HL-60 (cell line): ENCODE measurements at regions not wholly inside any gene's neighbourhood (a gene's known extent, or its start where the extent isn't known, plus 50 kb on each side); places are given as distances from the start of the nearest gene placed in this dataset.

ENCODE experiments used
- DNase-seq, 2 experiments: peaks; one replicate each; pipeline ENCODE4 v3.0.0-alpha.2; 2010 to 2020; ENCODE audit warnings: low read depth in 1 of 2, low spot score in 1 of 2
- H3K27ac ChIP-seq: fragments of 250-450 bp; sonication (Bioruptor Pico); replicated peaks from 2 replicates; pipeline ENCODE4 v1.5.1; 2020; ENCODE audit warnings: mild to moderate bottlenecking, moderate library complexity
- H3K27me3 ChIP-seq: fragments of 250-450 bp; sonication (Bioruptor Pico); 2 replicates; pipeline ENCODE4 v1.5.1; 2021; ENCODE audit warnings: mild to moderate bottlenecking, moderate library complexity; ENCODE audit not compliant: insufficient read depth, poor library complexity, severe bottlenecking
- H3K4me3 ChIP-seq: replicated peaks from 2 replicates; pipeline ENCODE4 v1.5.1; 2011; ENCODE audit warnings: mild to moderate bottlenecking, control low read depth, low read length; ENCODE audit not compliant: insufficient read depth
- GABPA ChIP-seq: IDR thresholded peaks from 2 replicates; pipeline ENCODE4 v1.6.1; 2012; ENCODE audit warnings: low read depth
- POLR2AphosphoS5 ChIP-seq: IDR thresholded peaks from 2 replicates; pipeline ENCODE4 v1.6.1; 2012; ENCODE audit warnings: low read depth
- SPI1 ChIP-seq: IDR thresholded peaks from 2 replicates; pipeline ENCODE4 v1.6.1; 2012; ENCODE audit warnings: low read depth, mild to moderate bottlenecking, borderline replicate concordance
- TF ChIP-seq, protein P1 (sequence below): IDR thresholded peaks from one replicate; pipeline ENCODE4 v1.5.1; 2011; ENCODE audit warnings: low read length, control low read depth, inconsistent platforms; ENCODE audit not compliant: insufficient read depth
- TF ChIP-seq, protein P2 (sequence below): IDR thresholded peaks from 2 replicates; pipeline ENCODE4 v1.6.1; 2012; ENCODE audit warnings: low read depth; ENCODE audit not compliant: insufficient replicate concordance

DNA sequence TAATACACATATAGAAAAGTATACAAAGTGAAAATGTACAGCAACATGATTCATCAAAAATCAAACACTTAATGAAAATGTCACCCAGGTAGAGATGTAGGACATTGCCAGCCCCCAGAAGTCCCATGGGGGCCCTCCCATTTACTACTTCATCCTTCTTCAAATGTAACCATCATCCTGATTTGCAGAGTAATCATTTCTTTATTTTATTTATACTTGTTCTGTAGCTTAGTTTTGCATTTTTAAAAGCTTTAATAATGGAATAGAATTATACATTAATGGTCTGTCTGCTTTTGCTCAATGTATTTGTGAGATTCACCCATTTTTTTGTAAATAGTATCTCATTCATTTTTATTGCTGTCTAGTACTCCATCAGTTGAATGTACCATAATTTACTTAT lies 96.8 kb upstream of the CD55 start:
- DNase-seq, result no peak
- Histone ChIP-seq H3K27me3 (no peaks in the 10 kb centered on the region), H3K27ac (no peak overlapping the region), H3K4me3 (no peak overlapping the region)
- TF ChIP-seq, protein P1, sequence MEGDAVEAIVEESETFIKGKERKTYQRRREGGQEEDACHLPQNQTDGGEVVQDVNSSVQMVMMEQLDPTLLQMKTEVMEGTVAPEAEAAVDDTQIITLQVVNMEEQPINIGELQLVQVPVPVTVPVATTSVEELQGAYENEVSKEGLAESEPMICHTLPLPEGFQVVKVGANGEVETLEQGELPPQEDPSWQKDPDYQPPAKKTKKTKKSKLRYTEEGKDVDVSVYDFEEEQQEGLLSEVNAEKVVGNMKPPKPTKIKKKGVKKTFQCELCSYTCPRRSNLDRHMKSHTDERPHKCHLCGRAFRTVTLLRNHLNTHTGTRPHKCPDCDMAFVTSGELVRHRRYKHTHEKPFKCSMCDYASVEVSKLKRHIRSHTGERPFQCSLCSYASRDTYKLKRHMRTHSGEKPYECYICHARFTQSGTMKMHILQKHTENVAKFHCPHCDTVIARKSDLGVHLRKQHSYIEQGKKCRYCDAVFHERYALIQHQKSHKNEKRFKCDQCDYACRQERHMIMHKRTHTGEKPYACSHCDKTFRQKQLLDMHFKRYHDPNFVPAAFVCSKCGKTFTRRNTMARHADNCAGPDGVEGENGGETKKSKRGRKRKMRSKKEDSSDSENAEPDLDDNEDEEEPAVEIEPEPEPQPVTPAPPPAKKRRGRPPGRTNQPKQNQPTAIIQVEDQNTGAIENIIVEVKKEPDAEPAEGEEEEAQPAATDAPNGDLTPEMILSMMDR, result no peak

DNA sequence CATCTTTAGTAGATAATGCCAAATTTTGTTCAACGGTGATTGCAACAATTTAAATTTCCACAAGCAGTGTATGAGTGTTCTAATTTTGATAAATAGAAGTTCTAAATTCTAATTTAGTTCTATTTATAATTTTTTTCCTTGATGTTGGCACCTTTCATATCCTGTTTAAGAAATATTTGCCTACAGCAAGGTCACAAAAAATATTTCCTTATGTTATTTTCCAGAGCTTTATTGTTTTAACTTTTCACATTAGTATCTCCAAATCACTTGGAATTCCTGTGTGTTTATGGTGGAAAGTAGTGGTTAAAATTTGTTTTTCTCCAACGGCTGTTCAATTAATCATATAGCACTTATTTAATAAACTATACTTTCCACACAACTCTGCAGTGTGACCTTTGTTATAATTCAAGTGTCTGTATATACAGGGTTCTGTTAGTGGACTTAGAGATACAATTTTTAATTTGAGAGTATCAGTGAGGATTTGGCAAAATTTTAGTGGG lies 94.3 kb upstream of the CD55 start:
- no peak for DNase-seq
- H3K27ac ChIP-seq, result no peak overlapping the region
- TF ChIP-seq, protein P1, result no peak
- TF ChIP-seq GABPA (no peak), SPI1 (no peak), POLR2AphosphoS5 (no peak)
- TF ChIP-seq, protein P2, sequence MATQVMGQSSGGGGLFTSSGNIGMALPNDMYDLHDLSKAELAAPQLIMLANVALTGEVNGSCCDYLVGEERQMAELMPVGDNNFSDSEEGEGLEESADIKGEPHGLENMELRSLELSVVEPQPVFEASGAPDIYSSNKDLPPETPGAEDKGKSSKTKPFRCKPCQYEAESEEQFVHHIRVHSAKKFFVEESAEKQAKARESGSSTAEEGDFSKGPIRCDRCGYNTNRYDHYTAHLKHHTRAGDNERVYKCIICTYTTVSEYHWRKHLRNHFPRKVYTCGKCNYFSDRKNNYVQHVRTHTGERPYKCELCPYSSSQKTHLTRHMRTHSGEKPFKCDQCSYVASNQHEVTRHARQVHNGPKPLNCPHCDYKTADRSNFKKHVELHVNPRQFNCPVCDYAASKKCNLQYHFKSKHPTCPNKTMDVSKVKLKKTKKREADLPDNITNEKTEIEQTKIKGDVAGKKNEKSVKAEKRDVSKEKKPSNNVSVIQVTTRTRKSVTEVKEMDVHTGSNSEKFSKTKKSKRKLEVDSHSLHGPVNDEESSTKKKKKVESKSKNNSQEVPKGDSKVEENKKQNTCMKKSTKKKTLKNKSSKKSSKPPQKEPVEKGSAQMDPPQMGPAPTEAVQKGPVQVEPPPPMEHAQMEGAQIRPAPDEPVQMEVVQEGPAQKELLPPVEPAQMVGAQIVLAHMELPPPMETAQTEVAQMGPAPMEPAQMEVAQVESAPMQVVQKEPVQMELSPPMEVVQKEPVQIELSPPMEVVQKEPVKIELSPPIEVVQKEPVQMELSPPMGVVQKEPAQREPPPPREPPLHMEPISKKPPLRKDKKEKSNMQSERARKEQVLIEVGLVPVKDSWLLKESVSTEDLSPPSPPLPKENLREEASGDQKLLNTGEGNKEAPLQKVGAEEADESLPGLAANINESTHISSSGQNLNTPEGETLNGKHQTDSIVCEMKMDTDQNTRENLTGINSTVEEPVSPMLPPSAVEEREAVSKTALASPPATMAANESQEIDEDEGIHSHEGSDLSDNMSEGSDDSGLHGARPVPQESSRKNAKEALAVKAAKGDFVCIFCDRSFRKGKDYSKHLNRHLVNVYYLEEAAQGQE, result no peak
- H3K27me3 ChIP-seq, result no peaks in the 10 kb centered on the region
- no peak overlapping the region for H3K4me3 ChIP-seq

DNA sequence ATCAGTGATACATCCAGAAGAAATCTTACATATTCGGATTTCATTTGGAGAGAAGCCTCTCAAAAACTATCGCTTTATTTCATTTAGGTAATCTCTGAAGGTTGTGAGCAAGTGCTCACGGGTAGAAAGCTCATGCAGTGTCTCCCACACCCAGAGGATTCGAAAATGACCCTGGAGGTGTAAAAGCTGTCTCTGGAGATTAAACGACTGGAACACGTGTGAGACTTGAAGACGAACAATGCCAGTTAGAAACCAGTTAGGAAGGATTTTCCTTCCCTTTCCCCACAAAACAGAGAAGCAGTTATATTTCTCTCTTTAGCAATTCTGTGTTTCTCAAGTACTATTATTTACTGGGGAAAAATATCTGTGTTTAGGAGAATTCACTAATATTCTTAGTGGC lies 92.5 kb upstream of the CD55 start:
- Histone ChIP-seq H3K4me3 (no peak overlapping the region), H3K27me3 (no peaks in the 10 kb centered on the region), H3K27ac (no peak overlapping the region)
- TF ChIP-seq POLR2AphosphoS5 (no peak), SPI1 (no peak), GABPA (no peak)
- TF ChIP-seq, protein P2, result no peak
- TF ChIP-seq, protein P1, result no peak
- DNase-seq, result no peak

DNA sequence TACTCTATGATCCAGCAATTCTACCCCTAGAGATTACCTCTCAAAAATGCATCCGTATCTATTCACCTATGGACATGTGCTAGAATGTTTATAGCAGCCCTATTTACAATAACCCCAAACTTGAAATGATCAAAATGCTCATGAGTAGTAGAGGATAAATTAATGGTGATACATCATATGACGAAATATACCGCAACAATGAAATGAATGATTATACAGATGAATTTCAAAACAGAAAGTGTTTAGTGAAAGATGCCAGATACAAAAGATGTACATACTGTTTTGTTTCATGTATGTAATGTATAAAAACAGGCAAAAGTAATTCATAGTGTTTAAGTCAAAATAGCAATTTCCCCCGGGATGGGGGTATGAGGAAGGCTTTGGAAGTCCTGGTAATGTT lies 91.0 kb upstream of the CD55 start:
- Histone ChIP-seq H3K4me3 (no peak overlapping the region), H3K27me3 (no peaks in the 10 kb centered on the region), H3K27ac (no peak overlapping the region)
- no peak for DNase-seq
- TF ChIP-seq, protein P1, result no peak
- TF ChIP-seq GABPA (no peak), SPI1 (no peak), POLR2AphosphoS5 (no peak)
- TF ChIP-seq, protein P2, result no peak
